T-helper 17 cell (primary cell): ENCODE measurements at regions not wholly inside any gene's neighbourhood (a gene's known extent, or its start where the extent isn't known, plus 50 kb on each side); places are given as distances from the start of the nearest gene placed in this dataset.
"Not testable (repeated sequence)": the region's sequence is repeated elsewhere in the genome, so short reads cannot be mapped to it uniquely, and the experiment has no call there.

Experiments used
- ATAC-seq: fragments of 150-1000 bp; cut with Tn5 transposase; 2 replicates; pipeline ENCODE4 v1.10.0; 2021; ENCODE audit warnings: mild to moderate bottlenecking, moderate library complexity
- DNase-seq, 3 donors: peaks; one replicate each; pipeline versions ENCODE4 v3.0.0 to v3.0.0-alpha.2; 2020 to 2021
- H3K9me3 ChIP-seq: one replicate; pipeline ENCODE4 v1.7.0; 2013; ENCODE audit warnings: low read length, mild to moderate bottlenecking; ENCODE audit not compliant: control insufficient read depth, poor library complexity, severe bottlenecking
- H3K27ac Mint-ChIP-seq: one replicate; pipeline ENCODE4 v1.8.0; 2022; ENCODE audit warnings: mild to moderate bottlenecking, moderate library complexity, mixed read lengths
- H3K27me3 Mint-ChIP-seq: one replicate; pipeline ENCODE4 v1.8.0; 2022; ENCODE audit warnings: mixed read lengths
- H3K36me3 Mint-ChIP-seq: one replicate; pipeline ENCODE4 v1.8.0; 2022; ENCODE audit warnings: low read depth, mixed read lengths
- H3K4me1 Mint-ChIP-seq: one replicate; pipeline ENCODE4 v1.8.0; 2022; ENCODE audit warnings: mild to moderate bottlenecking, mixed read lengths
- H3K4me3 Mint-ChIP-seq: one replicate; pipeline ENCODE4 v1.8.0; 2022; ENCODE audit warnings: mild to moderate bottlenecking, moderate library complexity, mixed read lengths

DNA sequence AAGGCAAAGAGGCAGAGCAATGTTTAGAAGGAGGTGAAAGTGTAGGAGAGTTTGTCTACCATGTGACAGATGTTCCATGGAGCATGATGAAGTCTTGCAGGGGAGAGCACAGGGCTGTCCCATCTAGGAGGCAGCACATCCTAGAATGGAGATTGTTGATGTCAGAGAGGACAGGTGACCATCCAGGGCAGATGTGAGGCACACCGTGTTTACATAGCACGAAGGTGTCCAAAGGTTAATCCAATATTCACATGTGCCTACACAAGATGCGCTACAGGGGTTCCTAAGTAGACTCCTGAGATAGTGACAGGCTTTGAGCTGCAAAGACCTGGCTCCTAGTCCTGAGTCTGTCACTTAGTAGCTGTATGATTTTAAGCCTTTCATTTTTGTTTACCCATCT lies 219.3 kb upstream of the SLCO3A1 start:
- H3K36me3 Mint-ChIP-seq = no peaks in the 10 kb centered on the region
- H3K27me3 Mint-ChIP-seq = peaks cover 24% of the 10 kb centered on the region
- H3K4me1 Mint-ChIP-seq = no peaks in the 10 kb centered on the region
- no peaks in the 10 kb centered on the region for H3K9me3 ChIP-seq
- H3K4me3 Mint-ChIP-seq = no peak overlapping the region
- ATAC-seq (no peak), DNase-seq (no peak)
- H3K27ac Mint-ChIP-seq = no peak overlapping the region

DNA sequence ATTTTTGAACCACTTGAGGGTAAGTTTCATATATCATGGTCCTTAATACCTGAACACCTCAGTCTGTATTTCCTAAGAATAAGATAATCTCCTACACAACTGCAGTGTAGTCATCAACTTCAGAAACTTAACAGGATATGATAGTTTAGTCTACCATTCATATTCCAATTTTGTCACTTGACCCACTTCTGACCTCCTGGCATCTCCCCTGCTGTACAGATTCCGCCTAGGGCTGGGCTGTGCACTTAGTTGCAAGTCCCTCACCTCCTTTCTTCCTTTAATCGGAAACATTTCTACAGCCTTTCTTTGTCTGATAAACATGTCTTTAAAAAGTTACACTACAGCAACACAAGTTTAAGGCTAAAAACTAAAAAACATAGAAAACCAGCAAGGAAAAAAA lies 218.4 kb upstream of the SLCO3A1 start:
- Mint-ChIP-seq H3K4me1 (no peaks in the 10 kb centered on the region), H3K4me3 (no peak overlapping the region), H3K27me3 (peaks cover 24% of the 10 kb centered on the region), H3K36me3 (no peaks in the 10 kb centered on the region), H3K27ac (no peak overlapping the region)
- ATAC-seq (no peak), DNase-seq (no peak)
- no peaks in the 10 kb centered on the region for H3K9me3 ChIP-seq

DNA sequence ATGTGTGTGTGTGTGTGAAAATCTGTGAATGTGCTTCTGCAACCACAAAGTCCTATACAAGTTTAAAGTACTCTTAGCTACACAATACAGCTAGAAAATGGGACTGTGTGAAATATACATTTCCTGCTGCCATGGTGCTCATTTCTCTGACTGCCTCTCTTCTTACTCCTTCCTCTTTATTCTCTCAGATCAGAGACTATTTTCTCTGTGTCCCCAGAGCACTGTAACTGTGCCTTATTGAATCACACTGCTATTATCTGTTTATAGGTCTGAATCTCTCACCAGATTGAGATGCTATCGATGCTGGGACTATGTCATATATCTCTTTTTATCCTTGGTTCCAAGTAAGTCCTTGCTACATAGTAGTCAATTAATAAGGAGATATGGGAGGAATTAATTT lies 217.9 kb upstream of the SLCO3A1 start:
- Mint-ChIP-seq H3K4me1 (no peaks in the 10 kb centered on the region), H3K4me3 (no peak overlapping the region), H3K36me3 (no peaks in the 10 kb centered on the region), H3K27ac (no peak overlapping the region), H3K27me3 (peaks cover 24% of the 10 kb centered on the region)
- no peaks in the 10 kb centered on the region for H3K9me3 ChIP-seq
- no peak for DNase-seq
- ATAC-seq = no peak

DNA sequence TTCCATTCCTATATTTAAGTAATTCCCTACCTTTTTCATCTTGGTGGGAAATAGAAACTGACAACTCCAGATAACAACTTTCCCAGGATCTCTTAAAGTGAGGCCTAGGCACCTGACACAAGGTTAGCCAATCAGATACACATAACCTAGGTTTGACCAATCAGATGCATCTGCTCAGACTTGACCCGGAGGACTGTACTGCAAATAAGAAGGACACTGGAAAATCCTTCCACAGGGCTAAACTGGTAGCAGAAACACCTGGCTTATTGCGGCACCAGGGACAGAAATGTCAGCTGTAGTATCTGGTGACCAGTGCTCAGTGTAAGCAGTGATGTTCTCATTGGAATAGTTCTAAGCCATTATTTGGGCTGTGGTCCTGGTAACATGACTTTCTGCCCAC lies 204.5 kb upstream of the SLCO3A1 start:
- Mint-ChIP-seq H3K4me1 (no peaks in the 10 kb centered on the region), H3K27me3 (peaks cover 37% of the 10 kb centered on the region), H3K4me3 (no peak overlapping the region), H3K27ac (no peak overlapping the region), H3K36me3 (no peaks in the 10 kb centered on the region)
- ATAC-seq (no peak), DNase-seq (no peak)
- H3K9me3 ChIP-seq = no peaks in the 10 kb centered on the region

DNA sequence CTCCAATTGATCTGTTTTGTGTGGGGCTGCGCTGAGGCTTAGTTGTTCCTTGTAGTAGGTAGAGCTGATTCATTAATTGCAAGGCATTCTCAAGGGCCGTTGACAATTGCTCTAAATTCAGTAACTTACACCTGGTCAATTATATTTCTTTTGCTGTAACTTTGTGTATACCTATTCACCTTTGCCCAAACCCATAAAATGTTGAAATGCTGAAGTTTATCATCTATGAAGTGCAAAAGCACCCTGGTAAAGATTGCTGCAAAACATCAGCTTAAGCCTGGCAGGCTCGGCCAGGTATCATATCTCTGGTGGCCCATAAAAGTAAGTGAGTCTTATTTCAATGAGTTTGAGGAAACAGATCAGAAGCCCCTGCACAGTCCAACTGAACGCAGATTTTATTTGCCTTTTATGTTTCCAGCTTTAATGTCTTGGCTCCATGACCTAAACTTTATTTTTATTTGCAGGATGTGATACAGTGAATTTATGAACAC lies 203.6 kb upstream of the SLCO3A1 start:
- Mint-ChIP-seq H3K4me1 (no peaks in the 10 kb centered on the region), H3K27ac (no peak overlapping the region), H3K4me3 (no peak overlapping the region), H3K36me3 (no peaks in the 10 kb centered on the region), H3K27me3 (peaks cover 33% of the 10 kb centered on the region)
- ATAC-seq (no peak), DNase-seq (no peak)
- no peaks in the 10 kb centered on the region for H3K9me3 ChIP-seq

DNA sequence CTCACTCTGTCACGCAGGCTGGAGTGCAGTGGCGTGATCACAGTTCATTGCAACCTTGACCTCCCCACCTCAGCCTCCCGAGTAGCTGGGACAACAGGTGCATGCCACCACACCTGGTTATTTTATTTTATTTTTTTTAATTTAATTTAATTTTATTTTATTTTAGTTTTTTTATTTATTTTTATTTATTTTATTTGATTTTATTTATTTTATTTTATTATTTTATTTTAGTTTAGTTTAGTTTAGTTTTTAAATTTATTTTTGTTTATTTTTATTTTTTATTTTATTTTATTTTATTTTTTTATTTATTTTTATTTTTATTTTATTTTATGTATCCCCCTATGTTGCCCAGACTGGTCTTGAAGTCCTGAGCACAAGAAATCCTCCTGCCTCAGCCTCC lies 202.3 kb upstream of the SLCO3A1 start:
- Mint-ChIP-seq H3K36me3 (no peaks in the 10 kb centered on the region), H3K4me3 (no peak overlapping the region), H3K27me3 (peaks cover 32% of the 10 kb centered on the region), H3K4me1 (no peaks in the 10 kb centered on the region), H3K27ac (no peak overlapping the region)
- DNase-seq (no peak), ATAC-seq (no peak)
- no peaks in the 10 kb centered on the region for H3K9me3 ChIP-seq

DNA sequence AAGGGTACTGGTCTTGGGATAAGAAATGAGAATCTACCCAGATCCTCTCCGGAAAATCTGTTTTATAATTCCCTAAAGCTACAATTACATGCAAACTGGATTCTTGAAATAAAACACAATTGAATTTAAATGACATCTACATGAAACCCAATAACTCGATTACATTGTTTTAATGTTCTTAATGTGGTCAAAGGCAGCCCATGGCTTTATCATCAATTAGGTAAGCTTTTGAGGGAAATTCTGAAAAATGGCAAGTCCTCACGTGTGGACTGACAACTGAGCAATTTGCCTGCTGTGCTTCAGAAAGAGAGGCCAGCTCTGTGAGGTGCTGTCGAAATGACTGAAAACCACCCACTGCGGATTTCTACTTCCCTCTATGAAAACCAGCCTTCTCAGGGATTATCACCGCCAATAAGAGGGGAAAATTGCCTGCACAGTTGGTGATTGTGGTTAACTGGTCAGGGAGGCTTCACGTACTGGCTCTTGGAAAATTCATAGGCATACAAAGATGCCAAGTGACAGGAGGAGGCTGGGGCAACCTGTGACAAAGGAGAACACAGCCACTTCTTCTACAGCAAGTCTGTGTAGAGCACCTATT lies 200.8 kb upstream of the SLCO3A1 start:
- H3K27me3 Mint-ChIP-seq = peaks cover 43% of the 10 kb centered on the region
- no peaks in the 10 kb centered on the region for H3K9me3 ChIP-seq
- DNase-seq = no peak
- H3K4me1 Mint-ChIP-seq = no peaks in the 10 kb centered on the region
- H3K36me3 Mint-ChIP-seq = no peaks in the 10 kb centered on the region
- no peak overlapping the region for H3K4me3 Mint-ChIP-seq
- no peak for ATAC-seq
- H3K27ac Mint-ChIP-seq = no peak overlapping the region

DNA sequence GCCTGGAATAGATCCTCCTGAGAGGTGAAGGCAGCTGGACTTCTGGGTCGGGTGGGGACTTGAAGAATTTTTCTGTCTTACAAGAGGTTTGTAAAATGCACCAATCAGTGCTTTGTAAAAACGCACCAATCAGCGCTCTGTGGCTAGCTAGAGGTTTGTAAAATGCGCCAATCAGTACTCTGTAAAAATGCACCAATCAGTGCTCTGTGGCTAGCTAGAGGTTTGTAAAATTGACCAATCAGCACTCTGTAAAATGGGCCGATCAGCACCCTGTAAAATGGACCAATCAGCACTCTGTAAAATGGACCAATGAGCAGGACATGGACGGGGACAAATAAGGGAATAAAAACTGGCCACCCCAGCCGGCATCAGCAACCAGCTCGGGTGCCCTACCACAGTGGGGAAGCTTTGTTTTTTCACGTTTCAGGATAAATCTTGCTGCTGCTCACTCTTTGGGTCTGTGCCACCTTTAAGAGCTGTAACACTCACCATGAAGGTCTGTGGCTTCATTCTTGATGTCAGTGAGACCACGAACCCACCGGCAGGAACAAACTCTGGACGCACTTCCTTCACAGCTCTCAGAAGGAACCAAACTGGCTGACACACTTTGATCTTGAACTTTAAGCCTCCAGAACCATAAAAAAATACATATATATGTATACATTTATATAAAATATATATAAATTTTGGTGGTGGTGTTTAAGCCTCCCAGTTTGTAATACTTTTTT lies 197.8 kb upstream of the SLCO3A1 start:
- not testable (repeated sequence) for DNase-seq, H3K4me3 Mint-ChIP-seq, H3K36me3 Mint-ChIP-seq, H3K4me1 Mint-ChIP-seq, H3K27ac Mint-ChIP-seq, H3K9me3 ChIP-seq
- ATAC-seq = peak; percentile 79
- H3K27me3 Mint-ChIP-seq = peaks cover 58% of the 10 kb centered on the region

DNA sequence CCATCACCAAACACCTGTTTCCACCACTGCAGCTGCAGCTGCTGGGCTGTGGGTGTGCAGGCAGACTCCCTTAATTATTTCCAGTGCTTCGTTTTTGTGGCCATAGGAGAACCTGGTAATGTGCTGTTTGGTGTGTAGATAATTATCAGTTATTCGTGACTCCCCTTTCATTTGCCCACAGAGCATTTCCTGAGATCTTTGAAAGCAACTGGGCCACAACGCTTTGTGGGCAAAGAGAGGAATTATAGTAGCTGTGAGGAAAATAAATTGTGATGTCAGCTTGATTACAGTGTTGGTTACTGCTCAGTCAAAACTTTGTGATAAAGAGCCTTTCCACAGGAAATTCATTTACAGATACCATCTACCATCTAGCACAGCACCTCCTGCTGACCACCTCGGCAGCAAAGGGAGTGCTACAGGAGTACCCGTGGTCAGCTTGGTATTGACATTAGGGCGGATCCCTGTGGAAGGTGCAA lies 193.3 kb upstream of the SLCO3A1 start:
- Mint-ChIP-seq H3K4me3 (no peak overlapping the region), H3K27ac (no peak overlapping the region), H3K36me3 (no peaks in the 10 kb centered on the region), H3K4me1 (peaks cover 4% of the 10 kb centered on the region), H3K27me3 (peaks cover 44% of the 10 kb centered on the region)
- H3K9me3 ChIP-seq = no peaks in the 10 kb centered on the region
- DNase-seq (no peak), ATAC-seq (peak; percentile 56)

DNA sequence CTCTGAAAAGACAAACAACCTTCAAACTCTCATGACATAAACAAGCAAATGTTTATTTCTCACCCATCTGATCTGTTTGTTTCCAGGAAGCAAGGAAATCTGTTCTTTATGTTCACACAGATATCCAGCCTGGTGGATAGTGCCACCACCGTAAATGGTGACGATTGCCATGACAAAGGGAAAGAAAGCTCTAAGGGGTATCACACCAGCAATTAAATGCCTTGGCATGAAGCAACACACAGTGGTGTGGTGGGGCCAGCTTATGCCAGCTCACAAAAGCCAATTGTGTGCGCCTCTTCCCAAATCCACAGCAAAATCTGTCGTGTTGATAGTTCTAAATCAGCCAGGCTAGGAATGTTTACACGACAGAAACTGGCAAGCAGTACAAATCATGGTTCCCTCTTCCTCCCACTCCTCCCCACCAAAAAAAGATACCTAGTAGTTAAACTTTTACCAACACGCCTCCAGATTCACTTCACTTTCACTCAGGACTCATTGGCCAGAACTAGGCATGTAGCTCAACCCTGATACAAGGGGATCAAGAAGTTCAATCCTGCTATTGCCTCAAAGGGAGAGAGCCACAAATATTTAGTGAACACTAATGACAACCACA lies 189.2 kb upstream of the SLCO3A1 start:
- no peak overlapping the region for H3K4me3 Mint-ChIP-seq
- no peaks in the 10 kb centered on the region for H3K9me3 ChIP-seq
- H3K27me3 Mint-ChIP-seq = peaks cover 15% of the 10 kb centered on the region
- H3K36me3 Mint-ChIP-seq = no peaks in the 10 kb centered on the region
- DNase-seq = no peak
- H3K4me1 Mint-ChIP-seq = peaks cover 4% of the 10 kb centered on the region
- no peak for ATAC-seq
- H3K27ac Mint-ChIP-seq = no peak overlapping the region

DNA sequence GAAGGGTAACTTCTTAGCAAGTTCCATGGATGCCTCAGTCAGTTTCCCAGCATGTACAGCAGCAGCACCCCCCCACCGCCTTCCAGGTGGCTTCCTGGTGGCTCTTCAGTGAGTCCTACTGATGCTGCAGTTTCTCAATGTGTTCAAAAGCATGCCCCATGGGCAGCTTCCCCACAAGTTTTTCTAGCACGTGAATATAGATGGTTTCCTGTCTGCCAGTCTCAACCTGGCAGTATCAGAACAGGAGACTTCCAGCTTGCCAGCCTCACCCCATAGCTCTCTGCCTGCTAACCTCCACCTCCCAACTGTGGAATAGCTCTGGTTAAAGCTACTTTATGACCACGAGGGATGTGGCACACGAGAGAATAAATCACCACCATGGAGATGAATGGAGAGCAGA lies 188.3 kb upstream of the SLCO3A1 start:
- DNase-seq = no peak
- Mint-ChIP-seq H3K27ac (no peak overlapping the region), H3K4me1 (peaks cover 2% of the 10 kb centered on the region), H3K4me3 (no peak overlapping the region), H3K36me3 (no peaks in the 10 kb centered on the region), H3K27me3 (peaks cover 11% of the 10 kb centered on the region)
- no peak for ATAC-seq
- no peaks in the 10 kb centered on the region for H3K9me3 ChIP-seq

DNA sequence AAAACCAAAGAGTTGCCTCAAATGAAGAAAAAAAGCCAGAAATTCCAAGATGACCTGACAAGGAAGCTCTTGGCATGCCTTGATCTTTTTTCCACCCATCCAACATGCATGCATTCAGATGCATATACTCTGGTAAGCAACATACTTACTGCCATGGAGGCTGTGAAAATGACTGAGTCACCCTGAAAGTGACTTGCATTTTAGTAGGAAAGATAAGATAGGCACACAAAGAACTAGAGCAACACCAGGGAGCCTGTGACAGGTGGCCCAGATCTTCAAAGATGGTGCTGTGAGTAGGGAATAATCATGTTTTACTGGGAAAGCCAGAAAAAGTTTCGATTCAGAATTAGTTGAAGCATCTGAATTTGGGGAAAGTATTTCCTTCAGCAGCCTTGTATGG lies 185.1 kb upstream of the SLCO3A1 start:
- ATAC-seq = no peak
- Mint-ChIP-seq H3K27ac (no peak overlapping the region), H3K4me1 (no peaks in the 10 kb centered on the region), H3K36me3 (no peaks in the 10 kb centered on the region), H3K4me3 (no peak overlapping the region), H3K27me3 (peaks cover 20% of the 10 kb centered on the region)
- DNase-seq = no peak
- H3K9me3 ChIP-seq = no peaks in the 10 kb centered on the region

DNA sequence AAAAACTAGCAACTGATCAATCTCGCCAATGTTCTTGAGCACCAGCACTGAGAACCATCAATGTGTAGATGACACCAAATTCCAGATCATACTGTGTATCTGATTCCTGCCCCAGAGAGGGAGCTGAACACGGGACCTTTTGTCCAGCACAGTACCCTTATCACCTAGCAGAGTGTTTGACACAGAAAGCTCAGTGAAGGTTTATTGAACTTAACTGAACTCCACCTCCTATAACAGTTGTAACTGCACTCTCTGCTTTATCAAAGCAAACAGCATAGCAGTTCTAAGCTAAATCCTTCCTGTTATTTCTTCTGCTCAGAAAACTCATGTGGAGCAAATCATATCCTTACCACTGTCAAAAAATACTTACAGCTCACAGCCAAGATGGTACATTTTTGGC lies 183.4 kb upstream of the SLCO3A1 start:
- H3K27ac Mint-ChIP-seq = no peak overlapping the region
- H3K9me3 ChIP-seq = no peaks in the 10 kb centered on the region
- ATAC-seq (no peak), DNase-seq (no peak)
- no peaks in the 10 kb centered on the region for H3K4me1 Mint-ChIP-seq
- H3K27me3 Mint-ChIP-seq = peaks cover 20% of the 10 kb centered on the region
- no peaks in the 10 kb centered on the region for H3K36me3 Mint-ChIP-seq
- no peak overlapping the region for H3K4me3 Mint-ChIP-seq

DNA sequence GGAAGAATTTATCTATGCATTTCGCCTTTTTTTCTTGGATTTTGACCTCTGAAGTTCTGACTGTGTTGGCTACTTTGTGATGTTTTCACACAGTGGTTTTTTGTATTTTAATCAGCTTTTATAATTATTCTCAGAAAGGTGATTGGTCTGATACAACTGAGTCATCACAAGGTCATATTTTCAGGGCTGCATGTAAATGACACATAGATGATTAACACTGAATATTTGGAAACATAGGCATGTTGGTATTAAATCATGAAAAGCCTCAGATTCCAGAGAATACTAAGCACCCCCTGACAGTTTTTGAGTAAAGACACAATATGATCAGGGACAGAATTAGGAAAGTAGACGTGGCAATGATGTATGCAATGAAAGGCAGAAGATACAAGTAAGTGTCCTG lies 175.5 kb upstream of the SLCO3A1 start:
- DNase-seq (no peak), ATAC-seq (no peak)
- Mint-ChIP-seq H3K27ac (no peak overlapping the region), H3K4me3 (no peak overlapping the region), H3K4me1 (no peaks in the 10 kb centered on the region), H3K36me3 (no peaks in the 10 kb centered on the region), H3K27me3 (peaks cover 24% of the 10 kb centered on the region)
- no peaks in the 10 kb centered on the region for H3K9me3 ChIP-seq
